Activated CD4-positive, alpha-beta T cell treated with anti-CD3 and anti-CD28 coated beads, Interleukin-10, Interleukin-2, amounts not matched to agents 100 ng/mL and 50 ng/mL, durations not matched to agents 16 hours and 8 hours (primary cell): ENCODE measurements at regions not wholly inside any gene's neighbourhood (a gene's known extent, or its start where the extent isn't known, plus 50 kb on each side); places are given as distances from the start of the nearest gene placed in this dataset.

Experiments used
- DNase-seq: peaks from one replicate; pipeline ENCODE4 v3.0.0-alpha.2; 2020

DNA sequence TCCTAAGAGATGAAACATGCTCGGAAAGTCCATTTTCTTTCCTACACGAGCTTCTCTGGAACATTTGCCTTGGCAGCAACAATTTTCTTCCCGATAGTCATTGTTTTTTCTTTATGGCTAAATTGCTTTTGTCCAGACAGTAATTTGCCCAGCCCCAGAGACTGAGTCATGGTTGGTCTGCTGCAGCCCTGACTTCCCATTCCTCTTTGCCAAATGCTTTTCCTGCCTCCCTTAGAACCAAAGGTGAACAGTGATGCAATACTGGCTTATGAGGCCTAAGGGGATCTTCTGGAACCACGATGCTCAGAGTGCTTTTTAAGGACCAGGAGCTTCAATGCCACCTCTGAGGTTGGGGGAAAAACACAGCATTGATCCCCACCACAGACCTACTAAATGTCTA, 1599.6 kb upstream of the TMEM132C start:
- no peak for DNase-seq

DNA sequence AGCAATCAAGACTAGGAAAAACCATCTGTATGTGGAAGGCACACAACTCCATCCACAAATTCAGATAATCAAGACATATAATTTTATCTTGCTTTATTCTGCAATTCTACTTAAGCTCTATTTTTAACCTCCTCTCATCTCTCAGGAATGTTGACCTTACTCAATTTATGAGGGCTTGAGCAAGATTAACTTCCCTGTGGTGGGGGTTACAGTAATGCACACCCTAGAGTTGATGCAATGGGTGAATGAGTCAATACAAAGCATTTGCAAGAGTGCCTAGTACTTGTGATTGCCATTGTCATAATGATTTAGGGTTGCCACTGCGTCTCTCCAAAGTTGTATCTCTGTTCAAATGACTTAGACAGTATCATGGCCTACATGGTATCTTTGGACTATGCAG, 1598.4 kb upstream of the TMEM132C start:
- no peak for DNase-seq

DNA sequence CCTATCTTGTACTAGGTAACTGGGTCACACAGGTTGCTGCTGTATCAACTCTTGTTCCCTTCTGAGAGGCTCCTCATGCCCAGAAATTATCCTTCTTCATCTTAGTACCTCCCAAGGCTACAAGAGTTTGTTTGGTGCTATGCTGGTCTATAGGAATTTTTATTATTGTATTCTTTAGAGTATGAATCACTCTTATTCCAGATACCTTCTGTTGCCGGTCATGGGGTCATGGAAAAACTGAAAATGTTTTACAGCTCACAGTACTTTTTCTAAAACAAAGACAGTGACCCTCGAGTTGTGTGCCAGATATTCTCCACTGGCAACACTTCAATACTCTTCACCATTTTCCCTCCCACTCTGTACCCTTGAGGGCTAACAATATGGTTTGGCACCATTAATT, 1598.0 kb upstream of the TMEM132C start:
- DNase-seq, result no peak

DNA sequence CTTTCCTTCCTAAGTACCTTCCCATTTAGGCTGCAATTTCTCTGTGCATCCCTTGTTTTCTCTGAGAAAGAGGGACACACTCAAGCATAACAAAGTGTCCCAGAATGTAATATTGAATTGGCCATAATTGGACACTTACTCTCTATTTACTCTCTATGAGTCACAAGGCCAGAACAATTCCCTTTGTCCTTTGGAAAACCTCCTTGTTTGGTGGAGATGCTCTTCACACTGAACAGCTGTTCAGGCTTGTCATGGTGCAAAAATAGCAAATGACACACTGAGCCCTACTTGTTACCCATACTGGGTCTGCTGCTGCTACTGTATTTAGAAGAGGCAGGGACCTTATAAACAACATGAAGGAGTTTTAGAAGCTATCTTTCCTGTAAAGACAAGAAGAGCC, 1590.5 kb upstream of the TMEM132C start:
- no peak for DNase-seq

DNA sequence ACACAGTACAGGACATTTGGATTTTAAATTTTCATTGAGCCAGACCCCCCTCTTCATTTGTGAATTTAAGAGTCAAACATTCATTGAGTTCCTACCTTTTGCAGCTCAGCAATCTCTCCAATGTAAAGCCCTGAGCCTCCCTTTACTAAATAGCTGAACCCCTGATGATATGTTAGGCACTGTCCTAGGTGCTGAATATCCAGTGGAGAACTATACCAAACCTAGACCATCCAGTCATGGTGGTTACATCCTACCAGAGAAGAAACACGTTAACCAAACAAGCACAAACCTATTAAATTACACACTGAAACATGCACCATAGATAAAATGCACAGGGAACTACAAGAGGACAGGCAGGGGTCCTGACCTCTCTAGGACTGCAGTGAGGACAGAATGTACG, 1585.3 kb upstream of the TMEM132C start:
- no peak for DNase-seq

DNA sequence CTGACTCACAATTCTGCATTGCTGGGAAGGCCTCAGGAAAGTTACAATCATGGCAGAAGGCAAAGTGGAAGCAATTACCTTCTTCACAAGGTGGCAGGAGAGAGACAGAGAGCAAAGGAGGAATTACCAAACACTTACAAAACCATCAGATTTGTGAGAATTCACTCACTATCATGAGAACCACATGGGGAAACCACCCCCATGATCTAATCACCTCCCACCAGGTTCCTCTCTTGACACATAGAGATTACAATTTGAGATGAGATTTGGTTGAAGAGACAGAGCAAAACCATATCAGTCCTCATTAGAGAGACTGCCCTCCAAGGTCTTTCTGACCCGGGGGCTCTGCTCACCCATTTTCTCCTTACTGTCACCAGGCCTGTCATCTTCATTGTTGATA, 1582.3 kb upstream of the TMEM132C start:
- no peak for DNase-seq

DNA sequence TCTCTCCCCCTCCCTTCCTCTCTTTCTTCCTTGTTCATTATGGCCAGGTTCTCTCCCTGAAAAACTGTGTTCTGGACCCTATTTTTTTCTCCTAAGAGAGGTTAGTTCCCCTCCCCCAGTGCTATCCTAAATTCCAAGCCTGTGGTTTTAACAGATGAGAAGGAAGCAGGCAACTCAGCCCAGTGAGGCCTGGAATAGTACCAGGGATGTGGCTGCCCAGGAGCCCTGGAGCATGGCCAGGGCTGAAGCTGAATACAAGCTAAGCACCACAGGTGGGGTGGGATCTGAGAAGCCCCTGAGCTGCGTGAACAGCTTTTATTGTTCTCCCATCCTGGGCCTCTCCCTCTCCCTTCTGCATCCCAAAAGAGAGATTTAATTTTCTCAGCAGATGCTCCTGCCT, 1581.3 kb upstream of the TMEM132C start:
- DNase-seq, result no peak

DNA sequence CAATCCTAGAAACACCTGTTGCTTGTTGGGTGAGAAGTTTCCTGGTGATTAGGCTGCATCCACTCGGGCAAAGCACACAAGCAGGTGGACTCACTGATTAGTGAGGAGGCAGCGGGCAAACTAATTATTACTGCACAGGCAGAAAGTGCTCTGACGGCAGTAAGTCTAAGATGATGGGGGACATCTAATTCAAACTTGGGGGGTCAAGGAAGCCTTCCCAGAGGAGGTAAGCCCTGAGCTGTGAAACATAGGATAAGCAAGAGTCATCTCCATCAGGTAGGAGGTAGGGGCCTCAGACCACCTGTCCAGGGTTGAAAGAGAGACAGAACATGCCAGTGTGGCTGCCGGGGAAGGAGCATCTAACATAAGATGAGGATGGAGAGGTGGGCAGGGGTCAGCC, 1578.4 kb upstream of the TMEM132C start:
- DNase-seq, result no peak

DNA sequence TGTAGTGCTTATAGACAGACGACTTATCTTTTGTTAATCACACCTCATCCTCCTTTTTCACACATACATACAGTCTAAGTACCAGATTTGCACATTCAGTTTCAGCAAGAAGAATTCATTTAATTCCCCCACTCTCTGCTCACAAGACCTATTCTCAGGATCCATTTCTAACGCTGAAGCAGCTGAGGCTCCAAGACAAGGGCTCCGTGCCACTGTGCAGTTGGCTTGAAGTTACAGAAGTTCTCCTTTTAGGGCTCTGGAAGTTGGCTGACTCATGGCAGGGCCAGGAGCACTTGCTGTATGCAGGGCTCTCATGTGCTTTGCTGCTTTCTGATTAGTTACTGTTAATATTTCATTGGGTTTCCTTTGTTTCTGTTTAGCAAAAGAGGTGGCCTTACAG, 1566.9 kb upstream of the TMEM132C start:
- DNase-seq, result no peak

DNA sequence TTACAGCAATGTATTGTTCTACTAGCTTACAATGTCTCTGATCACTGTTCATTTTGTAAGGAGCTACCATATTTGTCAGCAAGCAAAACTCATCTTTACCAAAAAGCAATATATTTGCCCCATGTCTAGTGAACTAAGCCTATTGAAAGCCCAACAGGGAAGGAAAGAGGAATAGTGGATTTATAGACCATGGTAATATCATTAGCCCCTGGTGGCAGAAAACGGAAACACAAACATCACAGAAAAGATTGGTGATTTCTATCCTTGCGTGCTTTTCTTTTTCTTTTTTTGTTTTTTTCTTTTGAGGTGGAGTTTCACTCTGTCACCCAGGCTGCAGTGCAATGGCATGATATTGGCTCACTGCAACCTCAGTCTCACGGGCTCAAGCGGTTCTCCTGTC, 1562.4 kb upstream of the TMEM132C start:
- DNase-seq, result no peak

DNA sequence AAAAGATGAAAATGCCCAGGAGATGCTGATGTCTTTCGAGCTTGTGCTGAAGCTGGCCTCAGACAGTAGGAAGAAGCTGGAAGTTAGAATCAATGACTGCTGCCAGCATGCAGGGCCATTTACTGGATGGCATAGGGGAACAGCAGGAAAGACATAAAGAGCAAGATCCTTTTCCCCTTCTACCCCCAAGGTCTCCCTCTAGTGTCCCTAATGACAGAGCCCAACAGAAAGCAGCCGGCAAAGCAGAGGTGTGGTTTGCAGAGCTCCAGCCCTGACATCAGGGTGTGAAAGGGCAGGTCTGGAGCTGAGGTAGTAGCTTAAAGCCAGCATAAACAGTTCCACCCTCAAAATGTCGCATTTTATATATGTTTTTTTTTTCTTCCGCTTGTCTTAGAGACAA, 1560.7 kb upstream of the TMEM132C start:
- DNase-seq, result no peak

DNA sequence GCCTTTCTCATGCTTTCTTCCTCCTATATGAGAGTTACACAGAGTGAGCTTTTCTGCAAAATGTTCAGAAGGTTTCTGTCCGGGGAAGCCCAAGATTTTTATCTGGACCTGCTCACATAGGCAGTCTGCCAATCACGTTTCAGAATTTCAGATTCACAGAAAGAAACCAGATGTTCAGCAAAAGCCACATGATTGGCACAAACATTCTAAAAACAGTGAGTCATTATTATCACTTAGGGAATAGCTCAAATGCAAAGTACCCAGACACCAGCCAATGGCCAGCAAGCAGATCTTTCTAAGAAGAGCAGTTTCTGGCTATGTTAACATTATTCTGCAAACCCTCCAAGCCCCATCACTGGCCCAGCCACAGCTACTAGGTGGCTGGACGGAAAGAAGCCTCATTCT, 1558.5 kb upstream of the TMEM132C start:
- peak; percentile 13 for DNase-seq

DNA sequence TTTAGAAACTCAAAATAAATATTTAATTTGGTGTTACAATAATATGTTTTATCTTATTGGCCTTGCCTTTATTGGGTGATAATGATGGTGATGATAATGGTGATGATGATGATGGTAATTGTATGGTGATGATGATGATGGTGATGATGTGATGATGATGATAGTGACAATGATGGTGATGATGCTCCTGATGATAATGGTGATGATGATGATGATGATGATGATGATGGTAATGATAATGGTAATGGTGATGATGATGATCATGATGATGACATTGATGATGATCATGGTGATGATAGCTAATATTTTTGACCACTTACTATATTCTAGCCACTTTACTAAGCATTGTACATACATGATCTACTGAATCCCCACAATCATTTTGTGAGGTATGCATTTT, 1548.6 kb upstream of the TMEM132C start:
- DNase-seq, result no peak

DNA sequence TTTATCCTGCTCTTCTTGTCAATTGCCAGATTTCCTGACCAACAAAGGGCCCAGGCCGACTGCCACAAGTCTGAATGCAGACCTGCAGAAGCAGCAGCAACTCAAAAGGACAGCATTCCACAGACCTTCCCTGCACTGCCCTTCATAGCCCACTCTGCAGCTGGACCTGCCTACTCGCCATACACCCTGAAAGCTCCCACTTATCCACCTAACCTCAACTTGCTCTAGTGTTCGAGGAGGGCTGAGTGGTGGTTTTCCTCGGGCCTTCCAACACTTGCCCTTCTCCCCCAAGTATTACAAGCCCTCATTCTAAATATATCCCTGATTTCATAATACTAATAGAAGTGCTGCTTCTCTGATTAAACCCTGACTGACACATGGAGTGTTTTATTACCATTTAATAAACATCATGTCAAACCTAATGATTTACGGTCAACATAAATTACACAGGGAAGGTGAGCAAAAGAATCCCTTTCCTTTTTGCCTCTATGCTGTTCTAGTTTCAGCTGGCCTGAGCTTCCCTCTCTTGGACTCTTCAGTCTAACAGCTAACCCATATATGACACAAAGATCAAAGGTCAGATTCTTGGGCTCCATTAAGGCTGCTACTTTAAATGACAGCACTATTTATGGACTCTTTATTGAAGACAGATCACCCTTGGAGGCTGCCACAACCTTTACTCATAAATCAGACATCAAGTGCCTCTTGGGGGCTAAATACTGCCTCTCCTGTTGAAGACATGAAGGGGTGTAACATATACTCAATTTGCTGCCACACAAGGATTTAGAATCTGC, 1546.9 kb upstream of the TMEM132C start:
- DNase-seq, result no peak

DNA sequence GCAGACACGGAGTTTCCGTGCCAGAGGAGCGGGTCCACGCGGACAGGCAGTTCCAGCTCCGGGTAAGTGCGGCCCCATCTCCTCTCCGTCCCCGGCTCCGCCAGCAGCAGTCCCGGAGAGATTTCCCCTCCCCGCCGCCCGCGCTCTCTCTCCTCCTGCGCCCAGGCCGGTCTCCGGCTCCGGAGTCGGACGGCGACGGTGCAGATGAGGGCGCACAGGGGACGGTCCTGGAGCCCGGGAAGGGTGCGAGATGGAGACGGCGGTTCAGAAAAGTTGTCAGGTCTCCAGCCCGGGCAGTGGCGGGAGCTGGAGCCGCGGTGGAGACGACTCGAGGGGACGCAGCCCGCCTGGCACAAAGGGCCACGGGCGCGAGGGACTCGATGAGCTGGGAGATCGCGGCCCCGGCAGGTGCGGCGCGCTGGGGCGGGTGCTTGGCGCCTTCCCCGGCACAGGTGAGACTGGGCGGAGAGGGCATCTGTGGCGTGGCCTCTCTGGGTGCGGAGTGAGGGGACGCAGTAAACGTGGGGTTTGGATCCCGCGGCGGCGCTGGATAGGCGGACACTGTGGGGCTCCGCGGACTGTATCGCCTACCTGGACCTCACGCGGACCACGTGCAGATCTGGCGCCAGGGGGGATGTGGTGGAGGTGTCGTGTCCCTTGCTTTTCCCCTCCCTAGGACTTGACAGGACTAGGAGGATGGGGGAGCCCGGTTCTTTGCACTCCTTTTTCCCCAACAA, 1540.3 kb upstream of the TMEM132C start:
- DNase-seq, result no peak

DNA sequence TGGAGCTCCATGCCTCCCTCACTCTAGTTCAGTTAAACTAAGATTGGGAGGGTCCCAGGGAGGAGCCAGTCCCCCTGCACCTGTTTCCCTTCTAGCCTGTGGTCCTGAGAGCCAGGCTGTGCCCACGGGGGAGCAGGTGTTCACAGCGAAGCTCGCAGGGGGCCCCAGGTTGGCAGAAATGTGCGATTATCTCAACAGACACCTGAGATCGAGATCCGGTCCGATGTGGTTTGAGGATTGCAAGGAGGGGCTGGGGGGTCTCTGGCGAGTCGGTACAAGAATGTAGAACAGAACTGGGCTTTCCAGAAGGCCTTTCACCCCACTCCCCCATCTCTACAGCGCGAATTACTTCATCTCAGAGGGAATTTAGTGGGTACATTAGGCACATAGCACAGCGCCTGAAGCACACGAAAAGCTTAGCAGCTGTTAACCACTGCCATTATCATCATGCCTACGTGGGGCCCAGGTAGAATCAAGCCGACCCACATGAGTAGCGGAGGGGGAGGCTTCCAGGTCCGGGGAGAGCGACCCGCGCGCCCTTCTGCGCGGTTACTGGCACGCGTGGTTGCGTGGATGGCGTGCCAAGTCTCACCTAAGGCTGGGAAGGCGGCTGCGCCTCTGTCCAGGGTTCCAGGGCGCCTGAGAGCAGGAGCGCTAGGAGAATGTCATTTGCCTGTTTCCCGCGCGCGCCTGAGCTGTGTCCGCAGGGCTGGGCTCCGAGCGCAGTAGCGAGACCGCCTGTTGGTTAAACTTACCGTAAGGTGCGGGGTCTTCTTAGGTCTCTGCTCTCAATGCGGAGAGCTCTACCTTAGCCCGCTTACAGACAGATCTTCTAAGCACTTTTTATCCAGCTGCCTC, 1539.5 kb upstream of the TMEM132C start:
- no peak for DNase-seq

DNA sequence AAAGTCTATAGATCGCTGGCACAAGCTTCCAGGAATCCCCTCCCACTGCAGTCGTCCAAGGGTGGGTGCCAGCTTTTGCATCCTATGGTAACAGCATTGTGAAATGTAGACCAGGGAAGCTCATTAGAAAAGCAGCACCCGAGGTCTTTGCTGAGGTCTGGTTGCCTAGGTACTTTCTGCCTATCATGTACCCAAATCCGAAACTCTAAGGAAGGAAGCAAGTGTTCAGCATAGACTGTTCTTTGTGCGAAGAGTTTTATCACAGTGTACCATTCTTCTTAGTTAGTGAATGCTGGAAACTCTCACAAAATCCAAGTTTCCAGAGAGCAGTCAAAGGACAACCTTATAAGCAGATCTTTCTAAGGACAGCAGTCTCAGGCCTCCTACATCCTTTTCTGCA, 1532.7 kb upstream of the TMEM132C start:
- DNase-seq, result no peak

DNA sequence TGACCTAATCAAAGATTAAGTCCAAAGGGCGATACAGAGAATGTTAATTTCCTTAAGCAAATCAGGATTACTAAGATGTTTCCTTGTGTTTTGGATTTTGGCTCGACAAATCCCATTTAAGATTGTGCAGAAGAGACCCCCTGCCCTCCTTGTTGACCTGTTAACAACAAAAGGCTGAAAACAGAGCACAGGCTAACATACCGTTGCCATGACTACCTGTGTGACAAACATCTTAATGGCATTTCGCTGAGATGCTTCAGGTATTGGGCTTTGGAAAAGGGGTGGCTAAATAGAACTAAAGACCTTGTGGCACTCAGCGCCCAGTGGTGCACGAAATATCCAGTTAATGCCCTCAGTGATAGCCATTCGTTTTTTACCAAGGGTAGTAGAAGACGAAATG, 1532.3 kb upstream of the TMEM132C start:
- no peak for DNase-seq

DNA sequence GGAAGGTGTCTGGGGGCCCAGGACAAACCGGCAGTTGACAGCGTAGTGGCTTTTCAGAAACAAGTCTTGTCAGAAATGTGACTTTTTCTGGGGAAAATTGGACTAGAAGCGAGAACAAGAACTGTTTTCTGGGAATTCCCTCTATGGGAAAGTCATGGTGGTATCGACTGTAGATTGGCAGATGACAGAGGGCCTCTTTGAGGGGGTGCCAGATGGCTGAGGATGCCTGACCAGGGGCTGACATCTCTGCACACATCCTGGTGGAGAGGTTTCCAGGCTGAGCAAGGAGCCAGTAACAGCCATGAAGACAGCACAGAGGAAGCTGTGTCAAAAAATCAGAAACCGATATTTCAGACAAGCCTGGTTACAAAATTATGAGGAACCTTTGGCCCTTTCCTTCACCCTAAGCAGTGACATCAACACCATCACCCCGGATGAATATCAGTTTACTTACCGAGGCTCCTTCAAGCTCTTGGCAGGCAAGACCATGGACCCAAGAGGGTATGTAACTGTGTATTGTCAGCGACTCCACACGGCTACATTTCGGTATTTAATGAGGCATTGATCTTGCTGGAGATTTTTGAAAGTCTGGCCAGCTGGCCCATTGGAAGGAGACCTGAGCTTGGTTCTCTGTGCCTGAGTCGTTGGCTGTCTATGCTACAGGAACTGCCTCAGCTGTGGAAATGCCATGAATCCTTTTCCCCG, 1525.3 kb upstream of the TMEM132C start:
- no peak for DNase-seq

DNA sequence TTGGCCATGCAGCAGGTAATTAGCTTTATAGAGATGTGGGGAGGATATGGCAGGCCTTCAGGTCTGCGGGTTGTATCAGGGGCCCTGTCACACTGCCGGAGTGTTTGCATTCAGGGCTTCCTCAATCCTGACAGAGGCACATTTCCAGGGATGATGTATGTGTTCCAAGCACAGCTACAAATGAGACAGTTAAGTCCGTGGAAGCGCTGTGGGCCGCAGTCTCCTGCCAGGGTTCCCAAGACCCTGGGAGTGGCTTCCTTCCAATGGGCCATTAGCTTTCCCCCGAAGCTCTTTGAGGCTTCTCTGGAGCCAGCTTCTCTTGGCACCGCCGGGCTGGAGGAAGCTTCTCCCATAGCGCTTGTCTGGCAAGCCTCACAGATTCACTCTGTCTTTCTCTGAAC, 1524.7 kb upstream of the TMEM132C start:
- DNase-seq, result no peak

DNA sequence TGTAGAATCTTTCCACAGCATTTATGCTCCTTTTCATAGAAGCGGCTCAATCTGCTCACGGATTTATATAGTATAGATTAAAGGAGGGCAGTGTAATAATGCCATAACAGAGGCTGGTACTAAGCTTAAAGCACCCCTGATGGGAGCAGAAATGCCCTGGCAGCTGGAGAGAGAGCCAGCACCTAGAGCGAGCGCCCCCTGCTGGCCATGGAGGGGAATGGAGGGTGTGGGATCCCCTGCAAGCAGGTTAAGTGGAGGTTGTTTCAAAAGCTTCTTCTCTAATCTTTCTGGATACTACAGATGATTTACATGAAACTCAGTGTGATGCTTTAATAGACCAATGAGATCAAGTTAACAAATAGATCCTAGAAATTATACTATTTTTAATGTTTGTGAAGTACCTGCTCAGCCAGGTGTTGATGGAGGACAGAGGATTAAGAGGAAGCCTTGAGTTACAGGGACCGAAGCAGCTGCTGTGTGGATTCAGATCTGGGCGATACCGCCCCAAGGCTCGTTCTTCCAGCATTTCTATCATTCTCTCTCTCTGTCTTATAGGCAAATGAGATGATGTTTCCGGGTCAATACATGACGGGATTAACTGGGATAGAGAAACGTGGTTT, 1519.3 kb upstream of the TMEM132C start:
- peak; percentile 63 for DNase-seq

DNA sequence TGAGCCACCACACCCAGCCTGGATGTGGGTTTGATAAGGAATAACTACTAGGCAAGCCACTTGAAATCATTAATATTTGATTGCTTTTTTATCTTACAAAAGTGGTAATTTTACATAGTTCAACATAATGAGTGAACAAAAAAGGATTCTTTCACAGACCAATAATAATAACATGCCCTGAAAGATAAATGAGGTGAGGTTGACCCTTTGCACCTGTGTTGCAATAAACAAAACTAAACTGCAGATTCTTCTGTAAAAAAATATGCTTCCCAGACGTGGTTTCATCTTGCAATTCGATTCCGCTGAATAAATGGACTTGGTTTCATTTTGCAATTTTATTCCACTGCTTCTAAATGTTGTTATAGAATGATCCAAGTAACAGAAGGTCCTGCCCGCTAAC, 1514.9 kb upstream of the TMEM132C start:
- no peak for DNase-seq

DNA sequence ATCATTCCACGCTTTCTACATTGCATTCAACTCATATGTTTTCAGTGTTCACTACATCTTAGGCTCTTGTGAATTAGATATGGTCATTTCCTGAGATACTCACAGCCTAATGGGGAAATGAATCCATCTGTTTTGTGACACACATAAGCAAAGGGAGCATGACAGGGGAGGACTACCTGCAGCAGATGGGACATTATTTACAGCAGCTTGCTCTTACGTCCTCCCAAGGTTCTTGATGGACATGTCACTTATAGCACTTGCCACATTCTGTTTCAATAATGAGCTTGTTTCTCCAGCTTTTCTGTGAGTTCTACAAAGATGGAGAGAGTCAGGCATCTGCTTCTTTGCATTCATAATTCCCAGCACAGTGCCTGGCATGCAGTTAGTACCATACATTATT, 1509.6 kb upstream of the TMEM132C start:
- no peak for DNase-seq
